ENCODE measurements at regions not wholly inside any gene's neighbourhood (a gene's known extent, or its start where the extent isn't known, plus 50 kb on each side); places are given as distances from the start of the nearest gene placed in this dataset.

GRCh38 chr2:66317268-66317890 lies 117.5 kb upstream of the MEIS1 start:
- Histone ChIP-seq H4K5ac (ENCODE audit: low read depth, low read length) (no peak overlapping the region), H2BK15ac (ENCODE audit: low read depth, low read length) (no peak overlapping the region), H3K36me3 (ENCODE audit: control insufficient read depth, insufficient read depth, low read length) (no peaks in the 10 kb centered on the region), H2BK120ac (ENCODE audit: low read depth, low read length) (no peak overlapping the region), H3K27ac (ENCODE audit: insufficient read depth, low read length) (no peak overlapping the region), H3K9me1 (ENCODE audit: insufficient read depth, low read length) (no peaks in the 10 kb centered on the region), H3K18ac (ENCODE audit: low read depth, low read length) (no peak overlapping the region), H2AFZ (replicated peaks; ENCODE audit: low read length, poor library complexity) (no peak overlapping the region), H4K8ac (ENCODE audit: low read depth in 2 of 2, low read length in 2 of 2) (no peak overlapping the region), H3K9me3 (ENCODE audit: control insufficient read depth, insufficient read depth, low read length) (no peaks in the 10 kb centered on the region), H4K20me1 (ENCODE audit: insufficient read depth, low read length) (no peaks in the 10 kb centered on the region), H3K27me3 (ENCODE audit: control insufficient read depth, insufficient read depth, low read length) (peaks cover 2% of the 10 kb centered on the region; the same call in 1 of the 2 replicates), H2AK9ac (replicated peaks; ENCODE audit: low read depth, low read length, poor library complexity) (no peak overlapping the region), H3K23ac (ENCODE audit: low read depth, low read length) (no peak overlapping the region), H2BK5ac (ENCODE audit: low read depth, low read length, poor library complexity, severe bottlenecking) (no peak overlapping the region), H3K56ac (ENCODE audit: extremely low read depth, insufficient read depth, low read length) (no peak overlapping the region), H3K4me1 (ENCODE audit: control insufficient read depth, insufficient read depth, low read length) (no peaks in the 10 kb centered on the region), H3K4me3 (ENCODE audit: insufficient read depth, low read depth, low read length) (no peak overlapping the region), H2BK20ac (ENCODE audit: low read depth, low read length) (no peak overlapping the region), H3K4me2 (ENCODE audit: low read depth, low read length) (no peak overlapping the region), H2AK5ac (ENCODE audit: low read depth, low read length) (no peak overlapping the region), H3K9ac (ENCODE audit: low read depth, low read length) (no peak overlapping the region), H3K14ac (replicated peaks; ENCODE audit: low read depth, low read length) (no peak overlapping the region), H3K79me1 (ENCODE audit: low read depth in 1 of 2, low read length in 2 of 2) (no peaks in the 10 kb centered on the region), H4K91ac (ENCODE audit: insufficient read depth, low read depth, low read length) (no peak overlapping the region), H3K4ac (ENCODE audit: low read depth, low read length) (no peak overlapping the region)
- ChIA-PET POLR2A (ENCODE audit: unreplicated experiment) (no interaction called here), CTCF (interaction anchor here (0.6 kb wide), 1 partner anchor 91 kb away, joined by 3 read pairs; no protein-coding TSS in a partner anchor)
- no peak for ATAC-seq (ENCODE audit: low read depth)
- intact Hi-C loops (cut with micrococcal nuclease), result no loop called here
- BruUV-seq (replicated peaks), result no TSS peak
- WGBS, 2 experiments (ENCODE audit: extremely low coverage in 2 of 2, insufficient read length in 1 of 2), result 77% methylated on average over 2 of the region's 4 CpGs; no CpG with 5 or more reads in 1 of the 2 experiments
- no peak for DNase-seq
- dilution Hi-C loops (cut with HindIII; ENCODE audit: low sequenced_read_pairs, unreplicated experiment), result no loop called here
- in situ Hi-C loops (cut with MboI; ENCODE audit: low sequenced_read_pairs), result no loop called here
- TF ChIP-seq MXI1 (IDR thresholded peaks at IDR 0.05; ENCODE audit: borderline replicate concordance, low read depth, low read length) (no peak), FOS (IDR thresholded peaks at IDR 0.05; ENCODE audit: low read depth, low read length) (no peak)

All from IMR-90 (cell line).